Hepatocyte (in vitro differentiated cells): ENCODE measurements at regions not wholly inside any gene's neighbourhood (a gene's known extent, or its start where the extent isn't known, plus 50 kb on each side); places are given as distances from the start of the nearest gene placed in this dataset.

ENCODE experiments used
- DNase-seq: peaks from one replicate; pipeline ENCODE4 v3.0.0-alpha.2; 2016; ENCODE audit warnings: low spot score
- H2AFZ ChIP-seq: fragments of 200-600 bp; sonication (generic); 2 replicates; pipeline ENCODE4 v1.6.0; 2016; ENCODE audit warnings: antibody characterized with exemption, mild to moderate bottlenecking
- H3K27ac ChIP-seq: fragments of 200-600 bp; sonication (generic); 2 replicates; pipeline ENCODE4 v1.5.1; 2016; ENCODE audit warnings: mild to moderate bottlenecking
- H3K27me3 ChIP-seq: fragments of 200-600 bp; sonication (generic); 2 replicates; pipeline ENCODE4 v1.6.1; 2016
- H3K36me3 ChIP-seq: fragments of 200-600 bp; sonication (generic); replicated peaks from 2 replicates; pipeline ENCODE4 v1.5.1; 2016; ENCODE audit warnings: low read depth; ENCODE audit not compliant: insufficient read depth
- H3K4me1 ChIP-seq: fragments of 200-600 bp; sonication (generic); 2 replicates; pipeline ENCODE4 v1.5.1; 2016; ENCODE audit warnings: mild to moderate bottlenecking, moderate library complexity; ENCODE audit not compliant: insufficient read depth
- H3K4me2 ChIP-seq: fragments of 200-600 bp; sonication (generic); 2 replicates; pipeline ENCODE4 v1.6.0; 2016
- H3K4me3 ChIP-seq: fragments of 200-600 bp; sonication (generic); 2 replicates; pipeline ENCODE4 v1.5.1; 2016; ENCODE audit warnings: mild to moderate bottlenecking
- H3K79me2 ChIP-seq: fragments of 200-600 bp; sonication (generic); 2 replicates; pipeline ENCODE4 v1.6.0; 2017; ENCODE audit warnings: mild to moderate bottlenecking
- H3K9me2 ChIP-seq: fragments of 200-600 bp; sonication (generic); replicated peaks from 2 replicates; pipeline ENCODE4 v1.6.0; 2017; ENCODE audit warnings: mild to moderate bottlenecking; ENCODE audit not compliant: insufficient read depth
- H3K9me3 ChIP-seq: fragments of 200-600 bp; sonication (generic); 2 replicates; pipeline ENCODE4 v1.5.1; 2016; ENCODE audit warnings: low read depth, mild to moderate bottlenecking
- H4K20me1 ChIP-seq: fragments of 200-600 bp; sonication (generic); 2 replicates; pipeline ENCODE4 v1.6.0; 2016; ENCODE audit warnings: mild to moderate bottlenecking; ENCODE audit not compliant: insufficient read depth, poor library complexity, severe bottlenecking
- CTCF ChIP-seq: fragments of 200-600 bp; sonication (generic); IDR thresholded peaks from 2 replicates; pipeline ENCODE4 v1.5.1; 2016; ENCODE audit warnings: antibody characterized with exemption, mild to moderate bottlenecking; ENCODE audit not compliant: poor library complexity
- EZH2 ChIP-seq: fragments of 200-600 bp; sonication (generic); IDR thresholded peaks from 2 replicates; pipeline ENCODE4 v1.6.1; 2016; ENCODE audit warnings: antibody characterized with exemption, mild to moderate bottlenecking, borderline replicate concordance
- EZH2phosphoT487 ChIP-seq: fragments of 200-600 bp; sonication (generic); IDR thresholded peaks from one replicate; pipeline ENCODE4 v1.6.1; 2018; ENCODE audit warnings: antibody characterized with exemption, mild to moderate bottlenecking, low read depth, moderate library complexity; ENCODE audit not compliant: unreplicated experiment, severe bottlenecking
- WGBS: methylation state at CpG from one replicate; pipeline ENCODE4 v1.1.6; 2016; ENCODE audit warnings: low lambda C conversion rate; ENCODE audit errors: missing lambda C conversion rate; 5-methylcytosine and 5-hydroxymethylcytosine counted together

GRCh38 chr4:156536661-156537060 is 434.9 kb downstream of the PDGFC start:
- Histone ChIP-seq H3K9me3 (no peaks in the 10 kb centered on the region), H3K4me3 (no peak overlapping the region), H3K36me3 (no peaks in the 10 kb centered on the region), H3K4me2 (no peak overlapping the region), H2AFZ (no peak overlapping the region), H3K9me2 (no peaks in the 10 kb centered on the region), H3K27ac (no peak overlapping the region), H3K79me2 (no peaks in the 10 kb centered on the region), H3K4me1 (no peaks in the 10 kb centered on the region), H3K27me3 (no peaks in the 10 kb centered on the region), H4K20me1 (no peaks in the 10 kb centered on the region)
- TF ChIP-seq EZH2 (no peak), EZH2phosphoT487 (no peak), CTCF (no peak)
- WGBS = 67% methylated on average over 1 of the region's 1 CpG
- DNase-seq = no peak

GRCh38 chr4:156534205-156534604 is 437.4 kb downstream of the PDGFC start:
- Histone ChIP-seq H3K4me2 (no peak overlapping the region), H3K79me2 (no peaks in the 10 kb centered on the region), H2AFZ (no peak overlapping the region), H3K27me3 (no peaks in the 10 kb centered on the region), H4K20me1 (no peaks in the 10 kb centered on the region), H3K4me3 (no peak overlapping the region), H3K9me3 (no peaks in the 10 kb centered on the region), H3K36me3 (no peaks in the 10 kb centered on the region), H3K9me2 (no peaks in the 10 kb centered on the region), H3K27ac (no peak overlapping the region), H3K4me1 (no peaks in the 10 kb centered on the region)
- no peak for DNase-seq
- WGBS = 66% methylated on average over 2 of the region's 2 CpGs
- TF ChIP-seq EZH2phosphoT487 (no peak), CTCF (no peak)

GRCh38 chr4:156528216-156528615 is 443.4 kb downstream of the PDGFC start:
- 39% methylated on average over 3 of the region's 3 CpGs for WGBS
- Histone ChIP-seq H2AFZ (no peak overlapping the region), H3K9me3 (no peaks in the 10 kb centered on the region), H4K20me1 (no peaks in the 10 kb centered on the region), H3K79me2 (no peaks in the 10 kb centered on the region), H3K27me3 (no peaks in the 10 kb centered on the region), H3K27ac (no peak overlapping the region), H3K4me2 (no peak overlapping the region), H3K4me3 (no peak overlapping the region), H3K4me1 (peaks cover 3% of the 10 kb centered on the region), H3K9me2 (no peaks in the 10 kb centered on the region), H3K36me3 (no peaks in the 10 kb centered on the region)
- no peak for TF ChIP-seq CTCF
- no peak for TF ChIP-seq EZH2
- no peak for TF ChIP-seq EZH2phosphoT487
- DNase-seq = no peak
